Stimulated activated CD4-positive, alpha-beta T cell treated with anti-CD3 and anti-CD28 coated beads, Interleukin-1b, Interleukin-23, amount 100 ng/mL, for 1 hour (primary cell): ENCODE measurements at regions not wholly inside any gene's neighbourhood (a gene's known extent, or its start where the extent isn't known, plus 50 kb on each side); places are given as distances from the start of the nearest gene placed in this dataset.

Source experiments
- DNase-seq, 2 donors: peaks; one replicate each; pipeline ENCODE4 v3.0.0-alpha.2; 2020; ENCODE audit warnings: low read depth in 2 of 2

DNA sequence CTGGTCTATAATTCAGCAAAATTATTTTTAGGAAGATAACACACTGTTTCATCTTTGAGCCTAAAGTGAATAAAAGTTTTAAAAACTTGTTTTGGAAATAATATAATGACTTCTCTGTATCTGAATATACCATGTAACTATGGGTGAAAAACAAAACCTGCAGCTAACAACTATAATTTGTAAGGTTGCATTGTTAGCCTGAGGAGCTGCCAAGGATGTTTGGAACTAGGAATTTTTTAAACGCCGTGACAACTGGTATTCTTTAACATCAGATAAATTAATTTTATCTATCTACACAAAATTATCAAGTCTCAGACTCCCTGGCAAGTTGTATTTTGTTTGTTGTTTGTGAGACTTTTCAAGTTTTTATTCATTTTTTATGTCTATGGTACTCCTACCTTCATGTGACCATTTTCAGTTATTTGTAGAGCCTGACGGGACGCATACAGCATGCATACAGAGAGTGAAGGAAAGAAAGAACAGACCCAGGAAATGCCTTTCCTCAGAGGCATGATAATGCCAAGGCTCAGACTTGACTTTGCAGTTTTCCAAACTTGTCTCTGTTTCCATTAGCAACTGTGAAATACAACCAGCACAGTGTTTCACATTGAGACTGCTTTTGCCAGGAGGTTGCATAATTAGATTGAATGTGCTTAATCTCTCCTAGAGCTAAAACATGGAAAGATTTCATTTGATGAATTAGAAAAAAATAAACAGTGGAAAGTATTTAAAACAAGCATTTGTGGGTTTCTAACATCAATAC is 60.8 kb upstream of the ARHGEF26 start:
- DNase-seq: no peak

- no peak for DNase-seq
These were observed 60.2 kb upstream of the ARHGEF26 start for GRCh38 chr3:154061001-154061370.

GRCh38 chr3:154062513-154062912 is 58.7 kb upstream of the ARHGEF26 start:
- no peak for DNase-seq

DNA sequence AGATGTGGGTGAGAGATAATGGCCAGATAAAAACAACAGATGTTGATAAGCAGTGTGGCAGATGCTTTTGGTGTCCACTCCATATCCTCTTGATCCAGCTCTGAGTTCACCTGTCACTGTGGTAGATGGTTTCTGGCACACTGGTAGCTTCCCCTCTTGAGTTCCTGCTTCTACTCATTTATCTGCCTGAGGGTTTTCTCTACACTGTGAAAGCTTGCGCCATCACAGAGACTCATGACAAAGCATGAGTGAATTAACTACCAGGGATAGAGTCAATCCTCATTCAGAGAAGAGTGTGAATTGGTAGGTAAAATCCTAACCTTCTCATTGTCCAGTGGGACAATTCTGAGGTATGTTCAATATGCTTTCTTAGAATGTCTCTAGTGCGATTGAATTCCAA is 50.0 kb upstream of the ARHGEF26 start:
- DNase-seq: no peak
